ENCODE measurements at regions not wholly inside any gene's neighbourhood (a gene's known extent, or its start where the extent isn't known, plus 50 kb on each side); places are given as distances from the start of the nearest gene placed in this dataset.

GRCh38 chr2:2557475-2557874 lies 226.4 kb upstream of the MYT1L start:
- TF ChIP-seq CTCF (IDR thresholded peaks at IDR 0.05; ENCODE audit: insufficient read depth, missing control alignments) = no peak
- FAIRE-seq (no peak), DNase-seq (ENCODE audit: insufficient read length, low spot score) (no peak)

- TF ChIP-seq CTCF (IDR thresholded peaks at IDR 0.05; ENCODE audit: insufficient read depth, missing control alignments) = no peak
- no peak for FAIRE-seq
- no peak for DNase-seq (ENCODE audit: insufficient read length, low spot score)
These were observed 219.8 kb upstream of the MYT1L start for GRCh38 chr2:2550856-2551255.

- FAIRE-seq = no peak
These were observed 216.8 kb upstream of the MYT1L start for GRCh38 chr2:2547911-2548310.

GRCh38 chr2:2547451-2547850 lies 216.4 kb upstream of the MYT1L start:
- TF ChIP-seq CTCF (IDR thresholded peaks at IDR 0.05; ENCODE audit: insufficient read depth, missing control alignments) = no peak
- no peak for FAIRE-seq
- DNase-seq (ENCODE audit: insufficient read length, low spot score) = no peak

More at GRCh38 chr2:2547911-2548310, 216.8 kb upstream of the MYT1L start:
- no peak for TF ChIP-seq CTCF (IDR thresholded peaks at IDR 0.05; ENCODE audit: insufficient read depth, missing control alignments)
- DNase-seq (ENCODE audit: insufficient read length, low spot score) = no peak

GRCh38 chr2:2546046-2546445 lies 215.0 kb upstream of the MYT1L start:
- DNase-seq (ENCODE audit: insufficient read length, low spot score) = no peak
- FAIRE-seq = no peak
- no peak for TF ChIP-seq CTCF (IDR thresholded peaks at IDR 0.05; ENCODE audit: insufficient read depth, missing control alignments)

- no peak for TF ChIP-seq CTCF (IDR thresholded peaks at IDR 0.05; ENCODE audit: insufficient read depth, missing control alignments)
- FAIRE-seq = no peak
- no peak for DNase-seq (ENCODE audit: insufficient read length, low spot score)
These were observed 212.0 kb upstream of the MYT1L start for GRCh38 chr2:2542966-2543611.

- FAIRE-seq (no peak), DNase-seq (ENCODE audit: insufficient read length, low spot score) (no peak)
- TF ChIP-seq CTCF (IDR thresholded peaks at IDR 0.05; ENCODE audit: insufficient read depth, missing control alignments) = no peak
These were observed 211.2 kb upstream of the MYT1L start for GRCh38 chr2:2542316-2542715.

Data from D721Med (cell line).